Gastrocnemius medialis (tissue), 4 donors: ENCODE measurements at regions not wholly inside any gene's neighbourhood (a gene's known extent, or its start where the extent isn't known, plus 50 kb on each side); places are given as distances from the start of the nearest gene placed in this dataset.

Experiments used
- POLR2A ChIP-seq, 2 donors: fragments of 450-650 bp; IDR thresholded peaks; one replicate each; pipeline ENCODE4 v1.6.1; 2017; ENCODE audit warnings: antibody characterized with exemption in 2 of 2, mild to moderate bottlenecking in 2 of 2, moderate library complexity in 2 of 2
- TF ChIP-seq, protein P1 (sequence below), 5 experiments: fragments of 450-650 bp in 3 of 5; fragments of 200-600 bp in 2 of 5; sonication (generic) in 2 of 5; IDR thresholded peaks in 4 of 5; conservative IDR thresholded peaks in 1 of 5; 1 replicate in 4 of 5; 2 replicates in 1 of 5; pipeline ENCODE4 v1.5.1; 2016 to 2019; ENCODE audit warnings: antibody characterized with exemption in 5 of 5, mild to moderate bottlenecking in 3 of 5, moderate library complexity in 3 of 5

DNA sequence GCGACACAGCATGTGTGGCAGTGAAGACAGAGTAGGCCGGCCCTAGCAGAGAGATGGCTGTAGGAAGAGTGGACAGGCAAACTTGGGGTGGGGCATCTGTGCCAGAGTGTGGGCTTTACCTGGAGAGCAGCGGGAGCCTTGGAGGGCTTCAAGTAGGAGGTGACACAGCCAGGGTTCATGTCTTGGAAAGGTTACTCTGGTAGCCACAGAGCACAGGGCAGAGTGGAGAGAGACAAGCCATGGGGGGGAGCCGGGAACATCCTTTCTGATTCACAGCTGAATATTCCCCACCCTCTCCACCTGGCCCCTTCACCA lies 53.5 kb upstream of the DIO3 start:
- TF ChIP-seq, protein P1, sequence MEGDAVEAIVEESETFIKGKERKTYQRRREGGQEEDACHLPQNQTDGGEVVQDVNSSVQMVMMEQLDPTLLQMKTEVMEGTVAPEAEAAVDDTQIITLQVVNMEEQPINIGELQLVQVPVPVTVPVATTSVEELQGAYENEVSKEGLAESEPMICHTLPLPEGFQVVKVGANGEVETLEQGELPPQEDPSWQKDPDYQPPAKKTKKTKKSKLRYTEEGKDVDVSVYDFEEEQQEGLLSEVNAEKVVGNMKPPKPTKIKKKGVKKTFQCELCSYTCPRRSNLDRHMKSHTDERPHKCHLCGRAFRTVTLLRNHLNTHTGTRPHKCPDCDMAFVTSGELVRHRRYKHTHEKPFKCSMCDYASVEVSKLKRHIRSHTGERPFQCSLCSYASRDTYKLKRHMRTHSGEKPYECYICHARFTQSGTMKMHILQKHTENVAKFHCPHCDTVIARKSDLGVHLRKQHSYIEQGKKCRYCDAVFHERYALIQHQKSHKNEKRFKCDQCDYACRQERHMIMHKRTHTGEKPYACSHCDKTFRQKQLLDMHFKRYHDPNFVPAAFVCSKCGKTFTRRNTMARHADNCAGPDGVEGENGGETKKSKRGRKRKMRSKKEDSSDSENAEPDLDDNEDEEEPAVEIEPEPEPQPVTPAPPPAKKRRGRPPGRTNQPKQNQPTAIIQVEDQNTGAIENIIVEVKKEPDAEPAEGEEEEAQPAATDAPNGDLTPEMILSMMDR (IDR thresholded peaks at IDR 0.05 in 4 of 5, conservative IDR thresholded peaks at IDR 0.05 in 1 of 5): no peak
- no peak for TF ChIP-seq POLR2A (IDR thresholded peaks at IDR 0.05)
